Sigmoid colon (tissue), 4 donors: ENCODE measurements at regions not wholly inside any gene's neighbourhood (a gene's known extent, or its start where the extent isn't known, plus 50 kb on each side); places are given as distances from the start of the nearest gene placed in this dataset.

Experiments used
- EP300 ChIP-seq, 4 donors: sonication (generic); formaldehyde crosslinking; IDR thresholded peaks; one replicate each; pipeline ENCODE4 v1.6.1; 2017; ENCODE audit warnings: antibody characterized with exemption in 4 of 4
- POLR2A ChIP-seq, 2 donors: fragments of 450-650 bp; IDR thresholded peaks; one replicate each; pipeline ENCODE4 v1.6.1; 2016; ENCODE audit warnings: antibody characterized with exemption in 2 of 2, mild to moderate bottlenecking in 2 of 2, moderate library complexity in 2 of 2
- POLR2AphosphoS5 ChIP-seq, 4 donors: sonication (generic); formaldehyde crosslinking; IDR thresholded peaks; one replicate each; pipeline ENCODE4 v1.6.1; 2017; ENCODE audit warnings: antibody characterized with exemption in 4 of 4
- TF ChIP-seq, protein P1 (sequence below), 4 experiments: fragments of 450-650 bp in 3 of 4; fragments of 200-600 bp in 1 of 4; IDR thresholded peaks; one replicate each; pipeline ENCODE4 v1.5.1; 2016 to 2019; ENCODE audit warnings: antibody characterized with exemption in 4 of 4, mild to moderate bottlenecking in 3 of 4, moderate library complexity in 2 of 4

DNA sequence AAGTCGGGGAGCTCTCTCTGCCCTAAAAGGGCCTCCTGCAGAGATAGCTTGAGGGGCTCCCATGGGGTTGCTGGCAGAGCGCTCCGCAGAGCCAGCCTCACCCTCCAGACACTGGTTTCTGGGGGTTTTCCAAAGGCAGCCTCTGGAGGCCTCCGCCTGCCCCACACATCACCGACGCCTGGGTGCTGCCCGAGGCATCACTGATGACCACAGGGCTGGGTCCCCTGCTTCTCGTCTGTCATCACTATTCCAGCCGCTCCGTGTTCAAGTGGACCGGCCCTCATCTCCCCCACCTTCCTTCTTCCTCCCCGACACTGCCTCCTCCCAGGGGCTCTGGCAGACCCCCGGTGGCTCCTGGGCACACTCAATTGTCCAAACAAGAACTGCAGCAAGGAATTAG lies 64.1 kb upstream of the IRX4 start:
- TF ChIP-seq, protein P1, sequence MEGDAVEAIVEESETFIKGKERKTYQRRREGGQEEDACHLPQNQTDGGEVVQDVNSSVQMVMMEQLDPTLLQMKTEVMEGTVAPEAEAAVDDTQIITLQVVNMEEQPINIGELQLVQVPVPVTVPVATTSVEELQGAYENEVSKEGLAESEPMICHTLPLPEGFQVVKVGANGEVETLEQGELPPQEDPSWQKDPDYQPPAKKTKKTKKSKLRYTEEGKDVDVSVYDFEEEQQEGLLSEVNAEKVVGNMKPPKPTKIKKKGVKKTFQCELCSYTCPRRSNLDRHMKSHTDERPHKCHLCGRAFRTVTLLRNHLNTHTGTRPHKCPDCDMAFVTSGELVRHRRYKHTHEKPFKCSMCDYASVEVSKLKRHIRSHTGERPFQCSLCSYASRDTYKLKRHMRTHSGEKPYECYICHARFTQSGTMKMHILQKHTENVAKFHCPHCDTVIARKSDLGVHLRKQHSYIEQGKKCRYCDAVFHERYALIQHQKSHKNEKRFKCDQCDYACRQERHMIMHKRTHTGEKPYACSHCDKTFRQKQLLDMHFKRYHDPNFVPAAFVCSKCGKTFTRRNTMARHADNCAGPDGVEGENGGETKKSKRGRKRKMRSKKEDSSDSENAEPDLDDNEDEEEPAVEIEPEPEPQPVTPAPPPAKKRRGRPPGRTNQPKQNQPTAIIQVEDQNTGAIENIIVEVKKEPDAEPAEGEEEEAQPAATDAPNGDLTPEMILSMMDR (IDR thresholded peaks at IDR 0.05): no peak
- TF ChIP-seq POLR2AphosphoS5 (IDR thresholded peaks at IDR 0.05): no peak
- TF ChIP-seq POLR2A (IDR thresholded peaks at IDR 0.05): no peak
- no peak for TF ChIP-seq EP300 (IDR thresholded peaks at IDR 0.05)
